Loucy (cell line): ENCODE measurements at regions not wholly inside any gene's neighbourhood (a gene's known extent, or its start where the extent isn't known, plus 50 kb on each side); places are given as distances from the start of the nearest gene placed in this dataset.
"Not testable (repeated sequence)": the region's sequence is repeated elsewhere in the genome, so short reads cannot be mapped to it uniquely, and the experiment has no call there.

Source experiments
- EZH2phosphoT487 ChIP-seq: fragments of 200-600 bp; IDR thresholded peaks from 2 replicates; pipeline ENCODE4 v1.6.1; 2018; ENCODE audit warnings: antibody characterized with exemption, mild to moderate bottlenecking, moderate library complexity, borderline replicate concordance
- TF ChIP-seq, protein P1 (sequence below): fragments of 200-600 bp; sonication (generic); conservative IDR thresholded peaks from 2 replicates; pipeline ENCODE4 v1.5.1; 2014; ENCODE audit warnings: mild to moderate bottlenecking, antibody characterized with exemption, low read length

DNA sequence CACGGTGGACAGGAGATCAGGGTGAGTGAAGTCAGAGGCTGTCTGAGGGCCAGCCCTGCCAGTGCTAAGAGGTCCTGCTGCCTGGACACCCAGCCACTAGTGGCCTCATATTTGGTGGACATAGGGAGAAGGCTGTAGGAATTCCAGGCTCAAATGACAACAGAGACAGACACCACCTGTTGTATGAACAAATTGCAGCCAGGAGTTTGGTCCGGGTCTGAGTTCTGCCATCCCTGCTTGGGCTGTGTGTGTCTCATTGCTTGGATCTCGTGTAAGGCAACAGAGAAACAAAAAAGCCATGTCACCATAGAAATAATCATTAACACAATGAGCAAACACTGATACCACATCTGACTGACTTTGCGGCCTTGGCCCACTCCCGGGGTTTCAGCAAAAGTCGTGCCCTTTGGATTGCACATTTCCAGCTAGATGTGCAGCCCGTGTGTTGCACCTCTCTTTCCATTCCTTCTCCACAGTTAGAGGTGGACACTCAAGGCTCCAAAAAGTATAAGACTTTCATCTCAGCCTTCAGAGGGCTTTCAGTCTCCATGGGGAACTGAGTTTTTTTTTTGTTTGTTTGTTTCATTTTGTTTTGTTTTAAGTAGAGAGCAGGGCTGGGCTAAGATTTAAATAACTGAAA, 211.2 kb downstream of the RTP5 start:
- TF ChIP-seq, protein P1, sequence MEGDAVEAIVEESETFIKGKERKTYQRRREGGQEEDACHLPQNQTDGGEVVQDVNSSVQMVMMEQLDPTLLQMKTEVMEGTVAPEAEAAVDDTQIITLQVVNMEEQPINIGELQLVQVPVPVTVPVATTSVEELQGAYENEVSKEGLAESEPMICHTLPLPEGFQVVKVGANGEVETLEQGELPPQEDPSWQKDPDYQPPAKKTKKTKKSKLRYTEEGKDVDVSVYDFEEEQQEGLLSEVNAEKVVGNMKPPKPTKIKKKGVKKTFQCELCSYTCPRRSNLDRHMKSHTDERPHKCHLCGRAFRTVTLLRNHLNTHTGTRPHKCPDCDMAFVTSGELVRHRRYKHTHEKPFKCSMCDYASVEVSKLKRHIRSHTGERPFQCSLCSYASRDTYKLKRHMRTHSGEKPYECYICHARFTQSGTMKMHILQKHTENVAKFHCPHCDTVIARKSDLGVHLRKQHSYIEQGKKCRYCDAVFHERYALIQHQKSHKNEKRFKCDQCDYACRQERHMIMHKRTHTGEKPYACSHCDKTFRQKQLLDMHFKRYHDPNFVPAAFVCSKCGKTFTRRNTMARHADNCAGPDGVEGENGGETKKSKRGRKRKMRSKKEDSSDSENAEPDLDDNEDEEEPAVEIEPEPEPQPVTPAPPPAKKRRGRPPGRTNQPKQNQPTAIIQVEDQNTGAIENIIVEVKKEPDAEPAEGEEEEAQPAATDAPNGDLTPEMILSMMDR: not testable (repeated sequence)
- TF ChIP-seq EZH2phosphoT487: not testable (repeated sequence)
